HCT116 (cell line): ENCODE measurements at regions not wholly inside any gene's neighbourhood (a gene's known extent, or its start where the extent isn't known, plus 50 kb on each side); places are given as distances from the start of the nearest gene placed in this dataset.

Source experiments
- ATAC-seq: fragments of 200-7000 bp; cut with Tn5 transposase; 2 replicates; pipeline ENCODE4 v1.9.1; 2020; ENCODE audit warnings: mild to moderate bottlenecking, moderate library complexity
- BruUV-seq: library from RNA; stranded (reverse); fragments of 400-500 nt; replicated peaks from 2 replicates; lab custom pipeline; 2021; lab: Mats Ljungman, UMichigan
- CTCF ChIA-PET: fragments of 300-600 bp; sonication (Branson Sonifier 250); formaldehyde crosslinking; loops from one replicate; lab custom pipeline; 2021; ENCODE audit warnings: antibody characterized with exemption; lab: Charles Lee
- POLR2A ChIA-PET: fragments of 300-600, 350-600 bp; sonication (Branson Sonifier 250); formaldehyde crosslinking; loops from one replicate; lab custom pipeline; 2021; ENCODE audit warnings: antibody characterized with exemption; lab: Charles Lee
- RAD21 ChIA-PET, 2 experiments: fragments of 300-600 bp; sonication (Branson Sonifier 250); formaldehyde crosslinking; loops; one replicate each; lab custom pipeline; 2023; ENCODE audit warnings: low total read pairs in 2 of 2; ENCODE audit not compliant: uncharacterized antibody in 2 of 2, unreplicated experiment in 2 of 2, low non-redundant PET in 1 of 2; lab: Charles Lee
- DNase-seq: peaks from one replicate; pipeline ENCODE4 v3.0.0-alpha.2; 2010; ENCODE audit warnings: low read depth, low spot score
- H2AFZ ChIP-seq: fragments of 200-600 bp; shearing (Covaris generic), sonication (generic); 2 replicates; pipeline ENCODE4 v1.6.1; 2017; ENCODE audit warnings: low read depth, mixed run types, mixed read lengths, antibody characterized with exemption, low read length; ENCODE audit not compliant: poor library complexity, severe bottlenecking
- H3K27ac ChIP-seq: 2 replicates; pipeline ENCODE4 v1.5.1; 2012; ENCODE audit warnings: low read depth, low read length
- H3K27me3 ChIP-seq: fragments of 200-600 bp; sonication (generic); 2 replicates; pipeline ENCODE4 v1.6.1; 2016; ENCODE audit warnings: mixed run types, low read length, mixed read lengths; ENCODE audit not compliant: insufficient read depth
- H3K36me3 ChIP-seq, 2 experiments: fragments of 200-500 bp in 1 of 2; fragments of 200-600 bp in 1 of 2; sonication (Bioruptor generic) in 1 of 2; sonication (generic) in 1 of 2; 2 replicates each; pipeline versions ENCODE4 v1.5.1 to v1.6.1; 2014 to 2016; ENCODE audit warnings: low read length in 2 of 2, inconsistent platforms in 1 of 2, mixed read lengths in 1 of 2, mixed run types in 1 of 2; ENCODE audit not compliant: insufficient read depth in 2 of 2, control insufficient read depth in 1 of 2
- H3K4me1 ChIP-seq, 2 experiments: fragments of 200-600 bp in 1 of 2; sonication (generic) in 1 of 2; 2 replicates each; pipeline versions ENCODE4 v1.5.1 to v1.6.1; 2012 to 2017; ENCODE audit warnings: low read length in 2 of 2, inconsistent platforms in 1 of 2, mild to moderate bottlenecking in 1 of 2, mixed read lengths in 1 of 2, mixed run types in 1 of 2, moderate library complexity in 1 of 2; ENCODE audit not compliant: insufficient read depth in 2 of 2, control insufficient read depth in 1 of 2
- H3K4me2 ChIP-seq: fragments of 200-600 bp; sonication (generic); 2 replicates; pipeline ENCODE4 v1.6.1; 2017; ENCODE audit warnings: mixed run types, low read length, mixed read lengths
- H3K4me3 ChIP-seq, 2 experiments: fragments of 200-600 bp in 1 of 2; sonication (generic) in 1 of 2; replicated peaks in 1 of 2; 2 replicates each; pipeline ENCODE4 v1.5.1; 2011 to 2016; ENCODE audit warnings: low read length in 2 of 2, control low read depth in 1 of 2, low read depth in 1 of 2, mild to moderate bottlenecking in 1 of 2, mixed read lengths in 1 of 2, mixed run types in 1 of 2
- H3K79me2 ChIP-seq: fragments of 200-600 bp; sonication (generic); 2 replicates; pipeline ENCODE4 v1.6.1; 2017; ENCODE audit warnings: mild to moderate bottlenecking, mixed run types, low read length, moderate library complexity, mixed read lengths; ENCODE audit not compliant: insufficient read depth
- H3K9ac ChIP-seq: fragments of 200-600 bp; sonication (generic); 2 replicates; pipeline ENCODE4 v1.6.1; 2016; ENCODE audit warnings: low read length, mixed read lengths
- H3K9me2 ChIP-seq: fragments of 200-600 bp; sonication (generic), shearing (Covaris generic); 2 replicates; pipeline ENCODE4 v1.6.1; 2017; ENCODE audit warnings: mixed run types, mild to moderate bottlenecking, moderate library complexity; ENCODE audit not compliant: insufficient read depth
- H3K9me3 ChIP-seq, 2 experiments: fragments of 200-500 bp in 1 of 2; fragments of 200-600 bp in 1 of 2; sonication (Bioruptor generic) in 1 of 2; sonication (generic) in 1 of 2; 2 replicates each; pipeline ENCODE4 v1.6.1; 2014 to 2017; ENCODE audit warnings: low read length in 2 of 2, mixed read lengths in 2 of 2, inconsistent platforms in 1 of 2, low read depth in 1 of 2, mild to moderate bottlenecking in 1 of 2, mixed run types in 1 of 2, moderate library complexity in 1 of 2; ENCODE audit not compliant: control insufficient read depth in 1 of 2, insufficient read depth in 1 of 2
- H4K20me1 ChIP-seq: fragments of 200-600 bp; sonication (generic), shearing (Covaris generic); 2 replicates; pipeline ENCODE4 v1.6.1; 2017; ENCODE audit warnings: mixed run types, mild to moderate bottlenecking, moderate library complexity; ENCODE audit not compliant: insufficient read depth
- ATF3 ChIP-seq: IDR thresholded peaks from 2 replicates; pipeline ENCODE4 v1.6.1; 2012
- CBX3 ChIP-seq: IDR thresholded peaks from 2 replicates; pipeline ENCODE4 v1.6.1; 2012; ENCODE audit warnings: low read depth
- CEBPB ChIP-seq: IDR thresholded peaks from 2 replicates; pipeline ENCODE4 v1.6.1; 2012; ENCODE audit warnings: low read depth
- EGR1 ChIP-seq: IDR thresholded peaks from 2 replicates; pipeline ENCODE4 v1.6.1; 2012; ENCODE audit warnings: low read depth
- ELF1 ChIP-seq: IDR thresholded peaks from 2 replicates; pipeline ENCODE4 v1.6.1; 2012; ENCODE audit warnings: low read depth, borderline replicate concordance
- EZH2 ChIP-seq: fragments of 200-600 bp; sonication (generic); IDR thresholded peaks from 2 replicates; pipeline ENCODE4 v1.6.1; 2017; ENCODE audit warnings: antibody characterized with exemption, mixed run types
- EZH2phosphoT487 ChIP-seq: fragments of 200-600 bp; IDR thresholded peaks from 2 replicates; pipeline ENCODE4 v1.6.1; 2018; ENCODE audit warnings: antibody characterized with exemption, borderline replicate concordance
- FOSL1 ChIP-seq: IDR thresholded peaks from 2 replicates; pipeline ENCODE4 v1.6.1; 2012; ENCODE audit warnings: low read depth
- JUND ChIP-seq: IDR thresholded peaks from 2 replicates; pipeline ENCODE4 v1.6.1; 2012
- POLR2AphosphoS5 ChIP-seq: IDR thresholded peaks from 2 replicates; pipeline ENCODE4 v1.6.1; 2011; ENCODE audit warnings: mild to moderate bottlenecking, low read depth, low read length, moderate library complexity
- RAD21 ChIP-seq: IDR thresholded peaks from 2 replicates; pipeline ENCODE4 v1.6.1; 2012; ENCODE audit warnings: low read depth, mild to moderate bottlenecking
- SIN3A ChIP-seq: IDR thresholded peaks from 2 replicates; pipeline ENCODE4 v1.6.1; 2012; ENCODE audit warnings: low read depth
- SP1 ChIP-seq: IDR thresholded peaks from 2 replicates; pipeline ENCODE4 v1.6.1; 2012; ENCODE audit warnings: low read depth
- SRF ChIP-seq: IDR thresholded peaks from 2 replicates; pipeline ENCODE4 v1.6.1; 2012; ENCODE audit warnings: low read depth
- TCF7L2 ChIP-seq: IDR thresholded peaks from 2 replicates; pipeline ENCODE4 v1.7.0; 2011; ENCODE audit warnings: borderline replicate concordance, inconsistent platforms; ENCODE audit not compliant: insufficient read depth, insufficient read length; ENCODE audit errors: extremely low read depth
- ZBTB33 ChIP-seq: IDR thresholded peaks from 2 replicates; pipeline ENCODE4 v1.6.1; 2011; ENCODE audit warnings: mild to moderate bottlenecking, low read length, moderate library complexity; ENCODE audit not compliant: insufficient replicate concordance; ENCODE audit errors: extremely low read depth
- ZFX ChIP-seq: fragments of 450-650 bp; IDR thresholded peaks from 2 replicates; pipeline ENCODE4 v1.6.1; 2017
- ZNF274 ChIP-seq: fragments of 200-500 bp; sonication (Bioruptor generic); IDR thresholded peaks from 2 replicates; pipeline ENCODE4 v1.6.1; 2014; ENCODE audit warnings: mild to moderate bottlenecking, low read depth, low read length, inconsistent platforms
- intact Hi-C: fragments of 100-400 bp; cut with micrococcal nuclease; formaldehyde crosslinking; loops from 2 replicates; pipeline ENCODE4 v1.10.0; 2022
- TF ChIP-seq, protein P1 (sequence below): IDR thresholded peaks from 2 replicates; pipeline ENCODE4 v1.6.1; 2012

DNA sequence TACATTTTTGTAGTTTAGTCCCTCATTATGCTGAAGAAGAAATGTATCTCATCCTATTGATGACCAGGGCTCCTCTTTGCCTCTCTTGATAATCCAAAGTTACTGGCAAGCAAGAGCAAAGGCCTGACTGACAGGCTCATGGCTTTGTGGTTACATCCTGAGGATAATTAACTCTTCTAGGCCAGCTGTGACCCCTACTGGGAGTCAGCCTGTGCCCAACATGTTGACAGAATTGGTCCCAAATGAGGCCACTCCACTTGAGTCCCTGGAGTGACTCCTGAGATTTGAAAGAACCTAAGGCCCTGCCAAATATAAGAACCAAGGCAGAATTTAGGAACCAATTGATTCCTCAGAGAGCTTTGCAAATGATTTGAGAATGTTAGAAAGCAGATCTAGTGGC is 973.8 kb upstream of the CELF4 start:
- no peaks in the 10 kb centered on the region for H4K20me1 ChIP-seq
- TF ChIP-seq SIN3A = no peak
- no peak for TF ChIP-seq ZFX
- no peak for TF ChIP-seq ATF3
- TF ChIP-seq EZH2 = no peak
- TF ChIP-seq ZBTB33 = no peak
- no peak for TF ChIP-seq FOSL1
- TF ChIP-seq POLR2AphosphoS5 = no peak
- no peak for TF ChIP-seq SRF
- TF ChIP-seq CEBPB = no peak
- TF ChIP-seq EGR1 = no peak
- TF ChIP-seq, protein P1, sequence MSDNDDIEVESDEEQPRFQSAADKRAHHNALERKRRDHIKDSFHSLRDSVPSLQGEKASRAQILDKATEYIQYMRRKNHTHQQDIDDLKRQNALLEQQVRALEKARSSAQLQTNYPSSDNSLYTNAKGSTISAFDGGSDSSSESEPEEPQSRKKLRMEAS = no peak
- no peak for TF ChIP-seq JUND
- no peak for TF ChIP-seq RAD21
- no peak for TF ChIP-seq ZNF274
- no peak for TF ChIP-seq ELF1
- no peak for TF ChIP-seq TCF7L2
- no peak for TF ChIP-seq EZH2phosphoT487
- no peak for TF ChIP-seq CBX3
- no peak for TF ChIP-seq SP1
- DNase-seq (no peak), ATAC-seq (no peak)
- H3K36me3 ChIP-seq = no peaks in the 10 kb centered on the region
- CTCF ChIA-PET = no interaction called here
- no TSS peak for BruUV-seq
- H3K79me2 ChIP-seq = no peaks in the 10 kb centered on the region
- no peaks in the 10 kb centered on the region for H3K9me2 ChIP-seq
- peaks cover 0 to 4% of the 10 kb centered on the region in 2 experiments; a peak in 2 of 4 replicates for H3K9me3 ChIP-seq
- no peak overlapping the region for H3K9ac ChIP-seq
- H3K4me1 ChIP-seq = no peaks in the 10 kb centered on the region
- intact Hi-C loops = no loop called here
- no peak overlapping the region for H3K27ac ChIP-seq
- no peak overlapping the region for H3K4me2 ChIP-seq
- POLR2A ChIA-PET = no interaction called here
- no peak overlapping the region for H2AFZ ChIP-seq
- H3K4me3 ChIP-seq = no peak overlapping the region
- RAD21 ChIA-PET = no interaction called here
- no peaks in the 10 kb centered on the region for H3K27me3 ChIP-seq
